GM12872 (cell line): ENCODE measurements at regions not wholly inside any gene's neighbourhood (a gene's known extent, or its start where the extent isn't known, plus 50 kb on each side); places are given as distances from the start of the nearest gene placed in this dataset.

Experiments
- CTCF ChIP-seq: IDR thresholded peaks from 3 replicates; pipeline ENCODE4 v1.5.1; 2011; ENCODE audit warnings: low read depth, mild to moderate bottlenecking, low read length, moderate library complexity; ENCODE audit not compliant: insufficient read depth

- no peak for TF ChIP-seq CTCF
Measured at GRCh38 chr7:88396295-88396947, 89.7 kb upstream of the STEAP4 start.

- no peak for TF ChIP-seq CTCF
Measured at GRCh38 chr7:88395715-88396114, 89.0 kb upstream of the STEAP4 start.

- TF ChIP-seq CTCF = no peak
Measured at GRCh38 chr7:88391247-88391646, 84.6 kb upstream of the STEAP4 start.

- TF ChIP-seq CTCF = no peak
Measured at GRCh38 chr7:88387368-88387767, 80.7 kb upstream of the STEAP4 start.

- TF ChIP-seq CTCF = no peak
Measured at GRCh38 chr7:88386665-88387156, 80.0 kb upstream of the STEAP4 start.

- TF ChIP-seq CTCF = no peak
Measured at GRCh38 chr7:88377434-88377833, 70.7 kb upstream of the STEAP4 start.

GRCh38 chr7:88368686-88369085 is 62.0 kb upstream of the STEAP4 start:
- no peak for TF ChIP-seq CTCF

- TF ChIP-seq CTCF = no peak
Measured at GRCh38 chr7:88366845-88367244, 60.2 kb upstream of the STEAP4 start.
